ENCODE measurements at regions not wholly inside any gene's neighbourhood (a gene's known extent, or its start where the extent isn't known, plus 50 kb on each side); places are given as distances from the start of the nearest gene placed in this dataset.

GRCh38 chr19:31955061-31955460 is 390.3 kb upstream of the ZNF507 start:
- TF ChIP-seq, protein P1, sequence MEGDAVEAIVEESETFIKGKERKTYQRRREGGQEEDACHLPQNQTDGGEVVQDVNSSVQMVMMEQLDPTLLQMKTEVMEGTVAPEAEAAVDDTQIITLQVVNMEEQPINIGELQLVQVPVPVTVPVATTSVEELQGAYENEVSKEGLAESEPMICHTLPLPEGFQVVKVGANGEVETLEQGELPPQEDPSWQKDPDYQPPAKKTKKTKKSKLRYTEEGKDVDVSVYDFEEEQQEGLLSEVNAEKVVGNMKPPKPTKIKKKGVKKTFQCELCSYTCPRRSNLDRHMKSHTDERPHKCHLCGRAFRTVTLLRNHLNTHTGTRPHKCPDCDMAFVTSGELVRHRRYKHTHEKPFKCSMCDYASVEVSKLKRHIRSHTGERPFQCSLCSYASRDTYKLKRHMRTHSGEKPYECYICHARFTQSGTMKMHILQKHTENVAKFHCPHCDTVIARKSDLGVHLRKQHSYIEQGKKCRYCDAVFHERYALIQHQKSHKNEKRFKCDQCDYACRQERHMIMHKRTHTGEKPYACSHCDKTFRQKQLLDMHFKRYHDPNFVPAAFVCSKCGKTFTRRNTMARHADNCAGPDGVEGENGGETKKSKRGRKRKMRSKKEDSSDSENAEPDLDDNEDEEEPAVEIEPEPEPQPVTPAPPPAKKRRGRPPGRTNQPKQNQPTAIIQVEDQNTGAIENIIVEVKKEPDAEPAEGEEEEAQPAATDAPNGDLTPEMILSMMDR (IDR thresholded peaks at IDR 0.05; ENCODE audit: insufficient read depth, low read depth, low read length, missing control alignments): no peak
- no peak for DNase-seq (ENCODE audit: low read depth)
- H3K4me3 ChIP-seq (ENCODE audit: low read length): no peak overlapping the region

DNA sequence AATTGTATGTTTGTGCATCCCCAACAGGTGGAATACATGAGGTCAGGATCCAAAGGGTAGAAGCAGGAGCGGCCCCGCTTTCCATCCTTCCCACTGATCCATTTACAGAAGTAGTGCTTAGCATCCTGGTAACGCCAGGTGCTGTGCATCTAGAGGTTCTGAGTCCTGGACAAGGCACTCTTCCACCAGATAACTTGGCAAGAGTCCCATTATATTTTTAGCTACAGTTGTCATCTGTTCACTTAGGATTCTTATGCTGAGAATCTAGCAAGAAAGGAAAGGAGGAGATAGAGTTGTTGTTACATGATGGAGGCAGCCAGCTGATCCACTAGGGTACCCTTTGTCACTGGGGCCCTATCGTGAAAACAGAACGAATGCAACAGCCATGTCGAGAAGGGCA is 389.5 kb upstream of the ZNF507 start:
- no peak for DNase-seq (ENCODE audit: low read depth)
- TF ChIP-seq, protein P1 (IDR thresholded peaks at IDR 0.05; ENCODE audit: insufficient read depth, low read depth, low read length, missing control alignments): no peak

DNA sequence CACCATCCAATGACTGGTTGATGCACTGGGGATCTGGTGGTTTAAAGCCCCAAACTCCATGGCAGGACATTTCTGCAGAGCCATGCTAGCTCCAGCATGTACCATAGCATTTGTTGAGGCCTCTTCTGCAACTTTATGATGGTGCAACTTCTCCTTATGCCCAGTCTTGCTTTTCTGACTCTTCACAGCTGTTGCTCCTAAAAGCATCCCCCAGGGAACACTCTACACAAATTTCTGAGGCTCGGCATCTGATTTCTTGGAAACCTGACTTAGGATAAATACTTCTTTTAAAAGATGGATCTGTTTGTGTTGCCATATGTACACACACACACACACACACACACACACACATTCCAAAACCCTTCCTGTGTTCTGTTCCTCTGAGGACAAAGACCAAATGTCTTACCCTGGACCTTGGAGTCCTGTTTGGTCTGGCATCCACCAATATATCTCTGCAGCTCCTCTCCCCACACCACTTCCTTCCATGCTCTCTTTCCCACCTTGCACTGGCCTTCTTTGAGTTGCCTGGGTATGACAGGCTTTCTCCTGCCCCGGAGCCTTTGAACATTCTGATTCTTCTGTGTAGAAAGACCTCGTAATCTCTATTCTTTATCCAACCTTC is 388.5 kb upstream of the ZNF507 start:
- TF ChIP-seq, protein P1 (IDR thresholded peaks at IDR 0.05; ENCODE audit: insufficient read depth, low read depth, low read length, missing control alignments): no peak
- no peak for DNase-seq (ENCODE audit: low read depth)
- no peak overlapping the region for H3K4me3 ChIP-seq (ENCODE audit: low read length)

More for the DNA sequence above, 389.5 kb upstream of the ZNF507 start:
- no peak overlapping the region for H3K4me3 ChIP-seq (ENCODE audit: low read length)

DNA sequence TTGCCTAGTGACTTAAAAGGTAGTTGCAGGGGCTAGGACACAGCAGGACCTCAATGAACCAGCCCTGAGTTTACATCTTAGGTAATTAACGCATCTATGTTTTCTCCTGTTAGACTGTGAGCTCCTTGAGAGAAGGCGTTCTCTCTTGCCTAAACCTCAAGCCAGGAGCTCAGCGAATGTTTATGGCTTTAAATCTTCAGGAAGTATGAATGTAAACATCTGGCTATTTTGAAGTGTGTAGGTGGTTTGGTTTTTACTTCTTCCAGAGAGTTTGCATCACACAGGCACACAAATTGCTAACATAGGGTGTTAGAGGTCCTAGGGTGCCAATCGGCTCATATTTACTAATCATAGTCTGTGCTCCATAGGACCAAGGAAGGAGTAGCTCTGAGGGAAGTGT is 387.7 kb upstream of the ZNF507 start:
- DNase-seq (ENCODE audit: low read depth): no peak
- TF ChIP-seq, protein P1 (IDR thresholded peaks at IDR 0.05; ENCODE audit: insufficient read depth, low read depth, low read length, missing control alignments): no peak
- H3K4me3 ChIP-seq (ENCODE audit: low read length): no peak overlapping the region

DNA sequence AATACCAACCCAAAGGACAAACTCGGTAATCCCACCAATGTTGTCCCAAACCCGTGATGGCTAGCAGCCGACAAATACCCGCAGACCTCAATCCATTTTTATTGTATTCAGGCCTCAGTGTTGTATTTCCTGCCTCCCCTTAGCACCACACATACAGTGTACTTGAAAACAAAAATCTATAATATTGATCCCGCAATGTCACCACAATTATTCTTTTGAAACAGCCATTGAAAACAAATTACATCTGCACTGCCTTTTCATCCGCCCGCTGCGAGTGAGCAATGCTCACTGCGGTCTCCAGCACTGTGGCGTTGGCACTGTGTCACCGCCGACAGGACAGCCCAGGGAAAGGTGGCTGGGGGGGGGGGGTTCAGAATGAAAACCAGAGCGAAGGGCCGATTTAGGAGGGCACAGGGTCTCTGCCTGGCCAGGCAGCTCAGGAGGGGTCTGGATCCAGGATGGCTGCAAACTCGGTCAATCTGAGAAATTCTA is 385.8 kb upstream of the ZNF507 start:
- TF ChIP-seq, protein P1 (IDR thresholded peaks at IDR 0.05; ENCODE audit: insufficient read depth, low read depth, low read length, missing control alignments): no peak
- no peak overlapping the region for H3K4me3 ChIP-seq (ENCODE audit: low read length)
- no peak for DNase-seq (ENCODE audit: low read depth)

GRCh38 chr19:31960474-31960873 is 384.9 kb upstream of the ZNF507 start:
- DNase-seq (ENCODE audit: low read depth): no peak
- no peak overlapping the region for H3K4me3 ChIP-seq (ENCODE audit: low read length)
- TF ChIP-seq, protein P1 (IDR thresholded peaks at IDR 0.05; ENCODE audit: insufficient read depth, low read depth, low read length, missing control alignments): no peak

DNA sequence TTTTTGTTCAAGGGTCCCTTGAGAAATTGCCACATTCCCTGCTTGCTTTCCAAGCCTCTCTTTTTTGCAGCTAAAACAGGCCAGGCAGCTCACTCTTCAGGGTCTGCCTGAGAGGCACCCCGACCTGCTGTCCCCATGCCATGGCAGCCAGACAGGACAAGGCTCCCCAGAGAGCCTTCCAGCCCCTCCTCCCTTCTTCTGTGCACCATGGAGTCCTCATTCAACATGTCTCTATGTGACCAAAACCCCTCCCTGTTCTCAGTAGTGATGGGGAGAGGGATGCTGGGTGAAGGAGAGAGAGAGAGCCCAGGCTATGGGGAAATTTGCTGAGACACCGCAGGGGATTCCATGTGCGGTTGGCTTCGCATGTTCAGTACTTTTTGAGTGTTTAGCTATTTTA is 384.2 kb upstream of the ZNF507 start:
- TF ChIP-seq, protein P1 (IDR thresholded peaks at IDR 0.05; ENCODE audit: insufficient read depth, low read depth, low read length, missing control alignments): no peak

More for the DNA sequence above, 384.2 kb upstream of the ZNF507 start:
- no peak for DNase-seq (ENCODE audit: low read depth)
- H3K4me3 ChIP-seq (ENCODE audit: low read length): no peak overlapping the region

All from epithelial cell of esophagus (primary cell).